IMR-90 (cell line): ENCODE measurements at regions not wholly inside any gene's neighbourhood (a gene's known extent, or its start where the extent isn't known, plus 50 kb on each side); places are given as distances from the start of the nearest gene placed in this dataset.

Experiments used
- ATAC-seq: fragments of 200-7000 bp; cut with Tn5 transposase; 2 replicates; pipeline ENCODE4 v1.9.1; 2020; ENCODE audit warnings: low read depth, mild to moderate bottlenecking, moderate library complexity
- BruUV-seq: library from RNA; stranded (reverse); fragments of 400-500 nt; replicated peaks from 2 replicates; lab custom pipeline; 2021; lab: Mats Ljungman, UMichigan
- CTCF ChIA-PET: fragments of 300-600 bp; formaldehyde crosslinking; extraction: SDS; loops from one replicate; lab custom pipeline; 2021; ENCODE audit warnings: antibody characterized with exemption; lab: Yijun Ruan, JAX
- POLR2A ChIA-PET: fragments of 300-600 bp; sonication (Branson Sonifier 250); formaldehyde crosslinking; loops from one replicate; lab custom pipeline; 2022; ENCODE audit warnings: antibody characterized with exemption; ENCODE audit not compliant: unreplicated experiment; lab: Charles Lee
- DNase-seq: peaks from one replicate; pipeline ENCODE4 v3.0.0; 2013
- H2AFZ ChIP-seq: replicated peaks from 2 replicates; pipeline ENCODE3; 2013; ENCODE audit warnings: low read length, mild to moderate bottlenecking; ENCODE audit not compliant: poor library complexity
- H2AK5ac ChIP-seq: 2 replicates; pipeline ENCODE4 v1.6.1; 2013; ENCODE audit warnings: low read depth, low read length, inconsistent platforms
- H2AK9ac ChIP-seq: replicated peaks from 2 replicates; pipeline ENCODE3; 2013; ENCODE audit warnings: mild to moderate bottlenecking, low read depth, low read length, moderate library complexity; ENCODE audit not compliant: poor library complexity
- H2BK120ac ChIP-seq: 2 replicates; pipeline ENCODE4 v1.6.1; 2013; ENCODE audit warnings: low read depth, low read length, inconsistent platforms
- H2BK15ac ChIP-seq: 3 replicates; pipeline ENCODE4 v1.6.1; 2013; ENCODE audit warnings: low read depth, low read length, inconsistent platforms
- H2BK20ac ChIP-seq: 2 replicates; pipeline ENCODE4 v1.6.1; 2013; ENCODE audit warnings: low read depth, mild to moderate bottlenecking, inconsistent platforms, low read length, moderate library complexity
- H2BK5ac ChIP-seq: 2 replicates; pipeline ENCODE4 v1.6.1; 2013; ENCODE audit warnings: mild to moderate bottlenecking, low read depth, low read length, inconsistent platforms; ENCODE audit not compliant: poor library complexity, severe bottlenecking
- H3K14ac ChIP-seq: replicated peaks from 2 replicates; pipeline ENCODE4 v1.6.1; 2013; ENCODE audit warnings: low read depth, low read length, inconsistent platforms
- H3K18ac ChIP-seq: 2 replicates; pipeline ENCODE4 v1.6.1; 2013; ENCODE audit warnings: low read depth, low read length, control low read depth
- H3K23ac ChIP-seq: 2 replicates; pipeline ENCODE4 v1.6.1; 2013; ENCODE audit warnings: low read depth, low read length, inconsistent platforms
- H3K27ac ChIP-seq: 2 replicates; pipeline ENCODE4 v1.5.1; 2013; ENCODE audit warnings: mild to moderate bottlenecking, control low read depth, low read length; ENCODE audit not compliant: insufficient read depth
- H3K27me3 ChIP-seq: 2 replicates; pipeline ENCODE4 v1.6.1; 2013; ENCODE audit warnings: low read length; ENCODE audit not compliant: control insufficient read depth, insufficient read depth
- H3K36me3 ChIP-seq: 2 replicates; pipeline ENCODE4 v1.6.1; 2013; ENCODE audit warnings: low read length, mixed read lengths; ENCODE audit not compliant: control insufficient read depth, insufficient read depth
- H3K4ac ChIP-seq: 2 replicates; pipeline ENCODE4 v1.6.1; 2013; ENCODE audit warnings: low read depth, low read length, inconsistent platforms
- H3K4me1 ChIP-seq: 2 replicates; pipeline ENCODE4 v1.6.1; 2013; ENCODE audit warnings: low read length, mixed read lengths; ENCODE audit not compliant: control insufficient read depth, insufficient read depth
- H3K4me2 ChIP-seq: 2 replicates; pipeline ENCODE4 v1.6.1; 2013; ENCODE audit warnings: low read depth, mild to moderate bottlenecking, control low read depth, low read length, moderate library complexity
- H3K4me3 ChIP-seq: 2 replicates; pipeline ENCODE4 v1.5.1; 2013; ENCODE audit warnings: low read depth, mild to moderate bottlenecking, control low read depth, low read length, moderate library complexity; ENCODE audit not compliant: insufficient read depth
- H3K56ac ChIP-seq: 2 replicates; pipeline ENCODE4 v1.6.1; 2013; ENCODE audit warnings: low read length, inconsistent platforms; ENCODE audit not compliant: insufficient read depth; ENCODE audit errors: extremely low read depth
- H3K79me1 ChIP-seq, 2 experiments: 2 replicates each; pipeline ENCODE4 v1.6.1; 2013; ENCODE audit warnings: low read length in 2 of 2, inconsistent platforms in 1 of 2, low read depth in 1 of 2
- H3K9ac ChIP-seq: 2 replicates; pipeline ENCODE4 v1.6.1; 2013; ENCODE audit warnings: low read depth, low read length, control low read depth
- H3K9me1 ChIP-seq: 2 replicates; pipeline ENCODE4 v1.6.1; 2013; ENCODE audit warnings: low read length, inconsistent platforms; ENCODE audit not compliant: insufficient read depth
- H3K9me3 ChIP-seq: 2 replicates; pipeline ENCODE4 v1.6.1; 2013; ENCODE audit warnings: low read length; ENCODE audit not compliant: control insufficient read depth, insufficient read depth
- H4K20me1 ChIP-seq: 2 replicates; pipeline ENCODE4 v1.6.1; 2013; ENCODE audit warnings: low read length, inconsistent platforms; ENCODE audit not compliant: insufficient read depth
- H4K5ac ChIP-seq: 2 replicates; pipeline ENCODE4 v1.6.1; 2013; ENCODE audit warnings: mild to moderate bottlenecking, low read depth, low read length, control low read depth
- H4K8ac ChIP-seq, 2 experiments: 2 replicates each; pipeline ENCODE4 v1.6.1; 2013; ENCODE audit warnings: low read depth in 2 of 2, low read length in 2 of 2, control low read depth in 1 of 2, inconsistent platforms in 1 of 2
- H4K91ac ChIP-seq: 2 replicates; pipeline ENCODE4 v1.6.1; 2013; ENCODE audit warnings: low read depth, low read length, inconsistent platforms; ENCODE audit not compliant: insufficient read depth
- BHLHE40 ChIP-seq: fragments of 150-350 bp; IDR thresholded peaks from 2 replicates; pipeline ENCODE4 v1.6.1; 2016; ENCODE audit warnings: mild to moderate bottlenecking, low read depth, low read length
- CEBPB ChIP-seq: IDR thresholded peaks from 2 replicates; pipeline ENCODE4 v1.6.1; 2012; ENCODE audit warnings: low read depth, low read length, improper control_type of control experiment
- CHD1 ChIP-seq: IDR thresholded peaks from 2 replicates; pipeline ENCODE4 v1.6.1; 2012; ENCODE audit warnings: low read depth, low read length, improper control_type of control experiment
- FOS ChIP-seq: fragments of 150-350 bp; IDR thresholded peaks from 2 replicates; pipeline ENCODE4 v1.6.1; 2016; ENCODE audit warnings: low read depth, low read length
- MAFK ChIP-seq: IDR thresholded peaks from 2 replicates; pipeline ENCODE4 v1.6.1; 2012; ENCODE audit warnings: low read depth, low read length, improper control_type of control experiment
- MAZ ChIP-seq: IDR thresholded peaks from 2 replicates; pipeline ENCODE4 v1.6.1; 2012; ENCODE audit warnings: low read depth, mild to moderate bottlenecking, low read length, improper control_type of control experiment, moderate library complexity, borderline replicate concordance
- MXI1 ChIP-seq: IDR thresholded peaks from 2 replicates; pipeline ENCODE4 v1.6.1; 2012; ENCODE audit warnings: low read depth, mild to moderate bottlenecking, low read length, moderate library complexity, borderline replicate concordance
- NFE2L2 ChIP-seq: fragments of 150-350 bp; IDR thresholded peaks from 2 replicates; pipeline ENCODE4 v1.6.1; 2016; ENCODE audit warnings: low read depth, mild to moderate bottlenecking, low read length
- POLR2A ChIP-seq: IDR thresholded peaks from 2 replicates; pipeline ENCODE4 v1.6.1; 2012; ENCODE audit warnings: mild to moderate bottlenecking, low read depth, low read length
- RAD21 ChIP-seq: IDR thresholded peaks from 2 replicates; pipeline ENCODE4 v1.6.1; 2012; ENCODE audit warnings: low read length, improper control_type of control experiment
- RCOR1 ChIP-seq: IDR thresholded peaks from 2 replicates; pipeline ENCODE4 v1.6.1; 2012; ENCODE audit warnings: mild to moderate bottlenecking, low read length, improper control_type of control experiment; ENCODE audit not compliant: insufficient replicate concordance
- RFX5 ChIP-seq: IDR thresholded peaks from 2 replicates; pipeline ENCODE4 v1.8.0; 2012; ENCODE audit warnings: low read depth, mild to moderate bottlenecking, low read length, moderate library complexity
- SMC3 ChIP-seq: fragments of 150-350 bp; IDR thresholded peaks from 2 replicates; pipeline ENCODE4 v1.6.1; 2016; ENCODE audit warnings: low read depth, mild to moderate bottlenecking, antibody characterized with exemption, low read length, moderate library complexity
- WGBS, 2 experiments: methylation state at CpG; one replicate each; pipeline versions ENCODE4 v1.1.5 to v1.1.7; 2013; ENCODE audit warnings: missing lambda C conversion rate in 2 of 2; ENCODE audit not compliant: insufficient read length in 1 of 2; ENCODE audit errors: extremely low coverage in 2 of 2; 5-methylcytosine and 5-hydroxymethylcytosine counted together
- dilution Hi-C: fragments of 300-500 bp; cut with HindIII; formaldehyde crosslinking; loops from one replicate; pipeline ENCODE4 v1.14.3; 2018; ENCODE audit warnings: low sequenced_read_pairs; ENCODE audit not compliant: unreplicated experiment
- in situ Hi-C: fragments of 300-500 bp; cut with MboI; formaldehyde crosslinking; loops from 3 replicates; pipeline ENCODE4 v1.14.3; 2019; ENCODE audit warnings: low sequenced_read_pairs, inconsistent platforms, mixed read lengths
- intact Hi-C: fragments of 100-400 bp; cut with micrococcal nuclease; formaldehyde crosslinking; loops from 2 replicates; pipeline ENCODE4 v1.10.0; 2022
- TF ChIP-seq, protein P1 (sequence below): fragments of 150-350 bp; IDR thresholded peaks from 2 replicates; pipeline ENCODE4 v1.6.1; 2017; ENCODE audit warnings: mild to moderate bottlenecking, antibody characterized with exemption, low read length, low read depth
- TF ChIP-seq, protein P2 (sequence below): conservative IDR thresholded peaks from 2 replicates; pipeline ENCODE4 v1.5.1; 2012; ENCODE audit warnings: mild to moderate bottlenecking, low read depth, low read length, improper control_type of control experiment
- TF ChIP-seq, protein P3 (sequence below): fragments of 150-350 bp; IDR thresholded peaks from 2 replicates; pipeline ENCODE4 v1.6.1; 2016; ENCODE audit warnings: low read depth, mild to moderate bottlenecking, low read length, moderate library complexity, borderline replicate concordance

DNA sequence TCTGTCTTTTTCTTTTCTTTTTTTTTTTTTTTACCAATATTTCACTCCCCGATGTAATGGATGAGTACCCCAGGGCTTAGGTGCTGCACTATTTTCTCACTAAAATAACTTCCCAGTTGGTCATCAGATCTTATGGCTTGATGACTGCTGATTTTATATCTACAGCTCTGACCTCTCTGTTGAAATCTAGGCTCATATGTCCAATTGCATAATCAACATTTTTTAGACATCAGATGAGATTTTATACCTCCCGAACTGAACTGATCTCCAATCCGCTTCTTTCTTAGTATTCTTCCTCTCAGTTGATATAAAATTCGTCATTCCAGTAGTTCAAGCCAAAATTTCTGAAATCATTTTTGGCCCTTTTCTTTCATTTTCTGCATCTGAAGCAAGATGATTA lies 1236.5 kb downstream of the SLC16A7 start:
- H3K18ac ChIP-seq = no peak overlapping the region
- TF ChIP-seq, protein P1, sequence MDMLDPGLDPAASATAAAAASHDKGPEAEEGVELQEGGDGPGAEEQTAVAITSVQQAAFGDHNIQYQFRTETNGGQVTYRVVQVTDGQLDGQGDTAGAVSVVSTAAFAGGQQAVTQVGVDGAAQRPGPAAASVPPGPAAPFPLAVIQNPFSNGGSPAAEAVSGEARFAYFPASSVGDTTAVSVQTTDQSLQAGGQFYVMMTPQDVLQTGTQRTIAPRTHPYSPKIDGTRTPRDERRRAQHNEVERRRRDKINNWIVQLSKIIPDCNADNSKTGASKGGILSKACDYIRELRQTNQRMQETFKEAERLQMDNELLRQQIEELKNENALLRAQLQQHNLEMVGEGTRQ = no peak
- TF ChIP-seq NFE2L2 (no peak), RAD21 (no peak), FOS (no peak), BHLHE40 (no peak), MXI1 (no peak), CEBPB (no peak), SMC3 (no peak), MAZ (no peak), RCOR1 (no peak), CHD1 (no peak), MAFK (no peak), RFX5 (no peak), POLR2A (no peak)
- TF ChIP-seq, protein P2, sequence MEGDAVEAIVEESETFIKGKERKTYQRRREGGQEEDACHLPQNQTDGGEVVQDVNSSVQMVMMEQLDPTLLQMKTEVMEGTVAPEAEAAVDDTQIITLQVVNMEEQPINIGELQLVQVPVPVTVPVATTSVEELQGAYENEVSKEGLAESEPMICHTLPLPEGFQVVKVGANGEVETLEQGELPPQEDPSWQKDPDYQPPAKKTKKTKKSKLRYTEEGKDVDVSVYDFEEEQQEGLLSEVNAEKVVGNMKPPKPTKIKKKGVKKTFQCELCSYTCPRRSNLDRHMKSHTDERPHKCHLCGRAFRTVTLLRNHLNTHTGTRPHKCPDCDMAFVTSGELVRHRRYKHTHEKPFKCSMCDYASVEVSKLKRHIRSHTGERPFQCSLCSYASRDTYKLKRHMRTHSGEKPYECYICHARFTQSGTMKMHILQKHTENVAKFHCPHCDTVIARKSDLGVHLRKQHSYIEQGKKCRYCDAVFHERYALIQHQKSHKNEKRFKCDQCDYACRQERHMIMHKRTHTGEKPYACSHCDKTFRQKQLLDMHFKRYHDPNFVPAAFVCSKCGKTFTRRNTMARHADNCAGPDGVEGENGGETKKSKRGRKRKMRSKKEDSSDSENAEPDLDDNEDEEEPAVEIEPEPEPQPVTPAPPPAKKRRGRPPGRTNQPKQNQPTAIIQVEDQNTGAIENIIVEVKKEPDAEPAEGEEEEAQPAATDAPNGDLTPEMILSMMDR = no peak
- TF ChIP-seq, protein P3, sequence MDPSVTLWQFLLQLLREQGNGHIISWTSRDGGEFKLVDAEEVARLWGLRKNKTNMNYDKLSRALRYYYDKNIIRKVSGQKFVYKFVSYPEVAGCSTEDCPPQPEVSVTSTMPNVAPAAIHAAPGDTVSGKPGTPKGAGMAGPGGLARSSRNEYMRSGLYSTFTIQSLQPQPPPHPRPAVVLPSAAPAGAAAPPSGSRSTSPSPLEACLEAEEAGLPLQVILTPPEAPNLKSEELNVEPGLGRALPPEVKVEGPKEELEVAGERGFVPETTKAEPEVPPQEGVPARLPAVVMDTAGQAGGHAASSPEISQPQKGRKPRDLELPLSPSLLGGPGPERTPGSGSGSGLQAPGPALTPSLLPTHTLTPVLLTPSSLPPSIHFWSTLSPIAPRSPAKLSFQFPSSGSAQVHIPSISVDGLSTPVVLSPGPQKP = no peak
- no peak overlapping the region for H3K23ac ChIP-seq
- H2BK15ac ChIP-seq = no peak overlapping the region
- dilution Hi-C loops = no loop called here
- no peak overlapping the region for H3K4me3 ChIP-seq
- WGBS, 2 experiments = no CpG with 5 or more reads among the region's 4 CpGs
- in situ Hi-C loops = no loop called here
- no peak overlapping the region for H2BK20ac ChIP-seq
- H2AK9ac ChIP-seq = no peak overlapping the region
- no peak overlapping the region for H3K9ac ChIP-seq
- H4K8ac ChIP-seq = no peak overlapping the region
- H2AFZ ChIP-seq = no peak overlapping the region
- POLR2A ChIA-PET = no interaction called here
- H3K36me3 ChIP-seq = no peaks in the 10 kb centered on the region
- CTCF ChIA-PET = no interaction called here
- intact Hi-C loops = no loop called here
- no peak overlapping the region for H3K27ac ChIP-seq
- no TSS peak for BruUV-seq
- no peak overlapping the region for H4K5ac ChIP-seq
- DNase-seq (no peak), ATAC-seq (no peak)
- H3K4me1 ChIP-seq = no peaks in the 10 kb centered on the region
- no peak overlapping the region for H3K4me2 ChIP-seq
- H4K91ac ChIP-seq = no peak overlapping the region
- H2BK5ac ChIP-seq = no peak overlapping the region
- H3K27me3 ChIP-seq = no peaks in the 10 kb centered on the region
- H3K4ac ChIP-seq = no peak overlapping the region
- no peaks in the 10 kb centered on the region for H3K9me3 ChIP-seq
- H3K14ac ChIP-seq = no peak overlapping the region
- H4K20me1 ChIP-seq = no peaks in the 10 kb centered on the region
- no peak overlapping the region for H2AK5ac ChIP-seq
- no peaks in the 10 kb centered on the region for H3K9me1 ChIP-seq
- H3K56ac ChIP-seq = no peak overlapping the region
- H3K79me1 ChIP-seq = no peaks in the 10 kb centered on the region
- H2BK120ac ChIP-seq = no peak overlapping the region
